ENCODE measurements at regions not wholly inside any gene's neighbourhood (a gene's known extent, or its start where the extent isn't known, plus 50 kb on each side); places are given as distances from the start of the nearest gene placed in this dataset.

DNA sequence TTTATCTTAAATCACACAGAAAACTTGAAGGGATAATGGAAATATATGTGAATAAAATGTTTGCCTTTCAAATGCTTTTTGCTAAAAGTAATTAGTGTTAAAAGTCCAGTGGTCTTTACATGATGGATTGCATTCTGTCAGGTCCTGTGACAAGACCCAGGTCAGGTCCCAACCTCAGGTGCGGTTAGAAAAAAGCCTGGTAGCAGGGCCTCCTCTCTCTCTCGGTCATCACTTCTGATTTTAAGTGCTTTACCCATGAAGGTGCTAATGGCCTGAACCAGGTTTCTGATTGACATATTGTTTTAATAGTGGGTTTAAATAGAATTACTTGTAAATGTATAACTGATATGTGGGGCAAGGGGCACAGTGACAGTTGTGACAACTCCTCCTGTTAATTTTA lies 736.3 kb downstream of the POM121L12 start:
- SMC1A ChIA-PET (ENCODE audit: uncharacterized antibody, unreplicated experiment), result no interaction called here
- no peak overlapping the region for H3K4me2 ChIP-seq (ENCODE audit: control insufficient read depth, insufficient read depth)
- RAD21 ChIA-PET (ENCODE audit: unreplicated experiment), result no interaction called here
- no peaks in the 10 kb centered on the region for H3K79me2 ChIP-seq (ENCODE audit: control insufficient read depth, insufficient read depth, low read length)
- H3K27me3 ChIP-seq (replicated peaks in 1 of 2; ENCODE audit: control insufficient read depth in 2 of 2, insufficient read depth in 2 of 2, low read length in 1 of 2), result no peaks in the 10 kb centered on the region
- POLR2A ChIA-PET, result no interaction called here
- H3K9me3 ChIP-seq (replicated peaks; ENCODE audit: control insufficient read depth, insufficient read depth, low read length), result no peaks in the 10 kb centered on the region; the same call in 2 of the 3 replicates
- intact Hi-C loops (cut with micrococcal nuclease; ENCODE audit: unreplicated experiment) (no loop called here), in situ Hi-C loops (cut with MboI) (no loop called here)
- ATAC-seq (no peak), FAIRE-seq (no peak), DNase-seq (ENCODE audit: low read depth, low spot score) (no peak)
- H4K20me1 ChIP-seq (ENCODE audit: control insufficient read depth, insufficient read depth), result no peaks in the 10 kb centered on the region
- 0% methylated on average over 2 of the region's 2 CpGs for WGBS (ENCODE audit: insufficient coverage, insufficient replicate concordance, low lambda C conversion rate, missing lambda C conversion rate)
- TF ChIP-seq ZNF274 (IDR thresholded peaks at IDR 0.05; ENCODE audit: insufficient read depth, insufficient read length) (no peak), TAF1 (IDR thresholded peaks at IDR 0.05; ENCODE audit: borderline replicate concordance, low read depth, low read length) (no peak), RELA (IDR thresholded peaks at IDR 0.05; ENCODE audit: borderline replicate concordance, partially characterized antibody) (no peak), BACH1 (IDR thresholded peaks at IDR 0.05; ENCODE audit: borderline replicate concordance) (no peak), CHD2 (IDR thresholded peaks at IDR 0.05; ENCODE audit: borderline replicate concordance, low read depth, low read length) (no peak), MAX (IDR thresholded peaks at IDR 0.05; ENCODE audit: low read depth, low read length) (no peak), ZNF622 (IDR thresholded peaks at IDR 0.05) (no peak), HCFC1 (IDR thresholded peaks at IDR 0.05; ENCODE audit: low read length) (no peak), CEBPZ (IDR thresholded peaks at IDR 0.05; ENCODE audit: low read depth, low read length) (no peak), IKZF2 (IDR thresholded peaks at IDR 0.05) (no peak), NBN (IDR thresholded peaks at IDR 0.05) (no peak), CEBPB (IDR thresholded peaks at IDR 0.05; ENCODE audit: borderline replicate concordance in 1 of 2, low read depth in 2 of 2, low read length in 2 of 2) (no peak), EGR1 (IDR thresholded peaks at IDR 0.05; ENCODE audit: borderline replicate concordance in 1 of 2, low read depth in 2 of 2, low read length in 2 of 2) (no peak), ZSCAN29 (IDR thresholded peaks at IDR 0.05) (no peak)
- TF ChIP-seq, protein P1, sequence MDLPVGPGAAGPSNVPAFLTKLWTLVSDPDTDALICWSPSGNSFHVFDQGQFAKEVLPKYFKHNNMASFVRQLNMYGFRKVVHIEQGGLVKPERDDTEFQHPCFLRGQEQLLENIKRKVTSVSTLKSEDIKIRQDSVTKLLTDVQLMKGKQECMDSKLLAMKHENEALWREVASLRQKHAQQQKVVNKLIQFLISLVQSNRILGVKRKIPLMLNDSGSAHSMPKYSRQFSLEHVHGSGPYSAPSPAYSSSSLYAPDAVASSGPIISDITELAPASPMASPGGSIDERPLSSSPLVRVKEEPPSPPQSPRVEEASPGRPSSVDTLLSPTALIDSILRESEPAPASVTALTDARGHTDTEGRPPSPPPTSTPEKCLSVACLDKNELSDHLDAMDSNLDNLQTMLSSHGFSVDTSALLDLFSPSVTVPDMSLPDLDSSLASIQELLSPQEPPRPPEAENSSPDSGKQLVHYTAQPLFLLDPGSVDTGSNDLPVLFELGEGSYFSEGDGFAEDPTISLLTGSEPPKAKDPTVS (IDR thresholded peaks at IDR 0.05; ENCODE audit: low read depth, low read length), result no peak
- H3K9ac ChIP-seq (ENCODE audit: control insufficient read depth, insufficient read depth, low read length), result no peak overlapping the region
- no peak overlapping the region for H2AFZ ChIP-seq (ENCODE audit: control insufficient read depth, low read depth, low read length)
- no peaks in the 10 kb centered on the region for H3K36me3 ChIP-seq (ENCODE audit: control insufficient read depth in 2 of 2, insufficient read depth in 2 of 2, low read length in 1 of 2)
- H3K4me1 ChIP-seq (ENCODE audit: control insufficient read depth, insufficient read depth, low read length), result no peaks in the 10 kb centered on the region
- BruUV-seq (replicated peaks), result no TSS peak
- H3K27ac ChIP-seq (ENCODE audit: control insufficient read depth, insufficient read depth), result no peak overlapping the region
- CTCF ChIA-PET, result no interaction called here
- no peak overlapping the region for H3K4me3 ChIP-seq

Data from GM12878 (cell line).